ENCODE measurements at regions not wholly inside any gene's neighbourhood (a gene's known extent, or its start where the extent isn't known, plus 50 kb on each side); places are given as distances from the start of the nearest gene placed in this dataset.

- TF ChIP-seq ZNF274 (IDR thresholded peaks at IDR 0.05; ENCODE audit: low read depth, low read length) (no peak), POLR2AphosphoS5 (IDR thresholded peaks at IDR 0.05; ENCODE audit: low read depth, low read length) (no peak), ELF1 (IDR thresholded peaks at IDR 0.05; ENCODE audit: borderline replicate concordance, low read depth) (no peak), ZFX (IDR thresholded peaks at IDR 0.05) (no peak), RAD21 (IDR thresholded peaks at IDR 0.05; ENCODE audit: low read depth) (no peak), YY1 (IDR thresholded peaks at IDR 0.05; ENCODE audit: extremely low read depth, insufficient replicate concordance, low read depth, low read length) (no peak), JUND (IDR thresholded peaks at IDR 0.05) (no peak), MAX (IDR thresholded peaks at IDR 0.05) (no peak), EZH2 (IDR thresholded peaks at IDR 0.05) (no peak), POLR2A (IDR thresholded peaks at IDR 0.05; ENCODE audit: borderline replicate concordance, extremely low read depth, insufficient read depth, insufficient read length) (no peak)
Observed at GRCh38 chr1:38563942-38564735, 295.4 kb downstream of the RRAGC start (continued).

GRCh38 chr1:38561725-38562124, 297.8 kb downstream of the RRAGC start:
- no peaks in the 10 kb centered on the region for H3K36me3 ChIP-seq (ENCODE audit: control insufficient read depth in 1 of 2, insufficient read depth in 2 of 2, low read length in 2 of 2)
- no peak overlapping the region for H3K9ac ChIP-seq (ENCODE audit: low read length)
- H3K9me2 ChIP-seq (ENCODE audit: insufficient read depth) = no peaks in the 10 kb centered on the region
- no peaks in the 10 kb centered on the region for H3K9me3 ChIP-seq (ENCODE audit: control insufficient read depth in 1 of 2, insufficient read depth in 1 of 2, low read depth in 1 of 2, low read length in 2 of 2)
- H3K4me2 ChIP-seq (ENCODE audit: low read length) = no peak overlapping the region
- no TSS peak for BruUV-seq (replicated peaks)
- H4K20me1 ChIP-seq (ENCODE audit: insufficient read depth) = no peaks in the 10 kb centered on the region
- no peak overlapping the region for H3K27ac ChIP-seq (ENCODE audit: low read depth, low read length)
- H3K4me3 ChIP-seq (replicated peaks in 1 of 2; ENCODE audit: low read depth in 1 of 2, low read length in 2 of 2) = no peak overlapping the region
- H3K79me2 ChIP-seq (ENCODE audit: insufficient read depth, low read length) = no peaks in the 10 kb centered on the region
- CTCF ChIA-PET = no interaction called here
- H2AFZ ChIP-seq (ENCODE audit: low read depth, low read length, poor library complexity, severe bottlenecking) = no peak overlapping the region
- RAD21 ChIA-PET (ENCODE audit: low non-redundant PET in 1 of 2, low total read pairs in 2 of 2, uncharacterized antibody in 2 of 2, unreplicated experiment in 2 of 2) = interaction anchor here in 1 of 2 experiments (0.7 kb wide), 1 partner anchor 24 kb away, joined by 3 read pairs; no protein-coding TSS in a partner anchor
- ATAC-seq (no peak), DNase-seq (ENCODE audit: low read depth, low spot score) (no peak)
- TF ChIP-seq TCF7L2 (IDR thresholded peaks at IDR 0.05; ENCODE audit: borderline replicate concordance, extremely low read depth, insufficient read depth, insufficient read length) (no peak), ATF3 (IDR thresholded peaks at IDR 0.05) (no peak), ZFX (IDR thresholded peaks at IDR 0.05) (no peak), FOSL1 (IDR thresholded peaks at IDR 0.05; ENCODE audit: low read depth) (no peak)
- intact Hi-C loops (cut with micrococcal nuclease) = no loop called here
- H3K4me1 ChIP-seq (ENCODE audit: control insufficient read depth in 1 of 2, insufficient read depth in 2 of 2, low read length in 2 of 2) = peaks cover 0 to 4% of the 10 kb centered on the region in 2 experiments; a peak in 1 of 4 replicates
- POLR2A ChIA-PET = no interaction called here
- H3K27me3 ChIP-seq (ENCODE audit: insufficient read depth, low read length) = peaks cover 5% of the 10 kb centered on the region; the same call in 1 of the 2 replicates
